NCI-H187 (cell line): ENCODE measurements at regions not wholly inside any gene's neighbourhood (a gene's known extent, or its start where the extent isn't known, plus 50 kb on each side); places are given as distances from the start of the nearest gene placed in this dataset.

Experiments
- DNase-seq, 2 experiments: peaks; one replicate each; lab custom pipeline; 2025; lab: John Stamatoyannopoulos, UW

GRCh38 chr5:1706021-1706420 lies 93.6 kb downstream of the MRPL36 start:
- no peak for DNase-seq

DNA sequence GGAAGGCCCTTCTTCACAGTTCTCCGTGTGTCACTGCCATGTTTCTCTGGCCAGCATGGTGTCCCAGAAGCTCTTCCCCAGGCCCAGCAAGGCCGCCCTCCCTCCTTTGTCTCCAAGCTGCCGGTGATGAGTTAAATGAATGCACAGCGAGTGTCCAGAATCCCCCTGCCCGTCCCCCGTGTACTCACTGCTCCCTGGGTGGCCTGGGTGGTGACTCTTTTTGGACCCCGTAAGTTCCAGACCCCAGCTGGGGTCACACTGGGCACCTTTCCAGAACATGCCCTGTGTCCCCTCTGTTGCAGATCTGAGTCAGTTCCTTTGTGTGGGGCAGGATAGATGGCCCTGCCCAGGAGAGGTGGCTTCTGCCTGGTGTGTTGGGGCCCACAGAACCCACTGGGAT lies 95.0 kb downstream of the MRPL36 start:
- DNase-seq = no peak

DNA sequence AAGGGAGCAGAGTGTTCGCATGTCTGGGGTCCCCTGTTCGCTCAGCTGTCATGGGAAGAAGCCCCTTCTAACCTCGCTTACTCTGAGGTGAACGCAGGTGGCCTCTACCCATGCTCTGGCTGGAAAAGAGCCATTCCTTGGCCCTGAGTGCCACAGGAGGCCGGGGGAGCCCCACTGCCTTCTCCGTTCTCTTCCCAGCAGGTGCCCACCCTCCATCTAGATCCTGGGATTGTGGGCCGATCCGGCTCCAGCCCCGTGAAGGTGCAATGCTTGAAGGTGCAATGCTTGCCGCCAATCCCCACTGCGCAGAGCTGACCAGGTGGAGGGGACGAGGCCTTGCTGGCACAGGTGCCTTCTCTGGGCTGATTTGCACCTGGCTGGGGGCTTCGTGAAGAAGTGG lies 95.4 kb downstream of the MRPL36 start:
- DNase-seq = no peak

GRCh38 chr5:1703352-1704050 lies 96.1 kb downstream of the MRPL36 start:
- no peak for DNase-seq

DNA sequence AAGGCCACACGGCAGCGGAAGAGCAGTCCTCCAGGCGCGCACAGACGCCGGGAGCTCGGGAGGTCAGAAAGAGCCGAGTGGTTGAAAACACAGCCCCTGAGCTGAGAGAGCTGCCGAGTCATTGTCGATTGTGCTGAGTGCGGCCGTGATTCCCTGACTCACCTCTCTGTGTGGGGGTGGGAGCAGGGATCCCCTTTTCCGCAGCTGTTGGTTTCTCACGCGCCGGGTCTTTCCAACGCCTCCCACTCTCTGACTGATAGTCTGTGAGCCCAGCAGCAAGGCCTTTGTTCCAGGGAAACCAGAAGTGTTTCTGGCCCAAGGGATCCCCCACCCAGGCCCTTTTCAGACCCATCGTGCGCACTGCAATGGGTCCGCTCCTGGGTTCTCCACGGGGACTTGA lies 97.3 kb downstream of the MRPL36 start:
- DNase-seq = no peak

GRCh38 chr5:1701884-1702283 lies 97.8 kb downstream of the MRPL36 start:
- no peak for DNase-seq

GRCh38 chr5:1701216-1701864 lies 98.3 kb downstream of the MRPL36 start:
- DNase-seq = no peak

GRCh38 chr5:1699394-1699793 lies 100.2 kb downstream of the MRPL36 start:
- DNase-seq = no peak

DNA sequence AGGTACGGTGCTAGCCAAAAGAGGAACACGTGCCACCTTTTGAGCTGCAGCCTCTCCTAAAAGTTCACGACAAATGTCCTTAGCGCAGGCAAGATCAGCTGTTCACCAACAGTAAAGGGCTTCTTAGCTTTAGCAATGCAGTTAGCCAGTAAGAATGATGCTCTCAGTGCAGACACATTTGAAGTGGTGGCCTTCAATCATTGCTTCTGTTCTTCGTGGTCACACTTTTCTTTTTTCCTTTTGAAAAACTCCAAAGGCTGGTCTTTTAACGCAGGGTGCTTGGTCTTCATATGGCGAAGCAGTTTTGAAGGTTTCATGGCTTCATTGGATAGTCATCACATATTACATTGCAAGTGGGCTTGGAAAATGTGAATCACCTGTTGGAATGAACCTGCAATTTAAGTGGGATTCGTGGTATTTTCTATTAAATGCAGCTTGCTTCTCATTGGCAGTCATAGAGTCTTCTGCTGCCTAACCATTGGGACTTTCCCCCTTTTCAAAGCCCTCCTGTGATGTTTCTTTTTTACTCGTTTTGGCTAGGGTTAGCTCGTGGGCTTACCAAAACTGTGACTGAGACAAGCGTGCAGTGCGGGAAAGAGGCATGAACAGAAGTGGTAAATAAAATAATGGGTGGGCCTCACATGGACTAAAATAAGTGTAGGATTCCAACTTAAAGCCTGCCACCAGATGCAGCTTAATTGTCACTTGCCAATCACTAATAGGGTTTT lies 100.9 kb downstream of the MRPL36 start:
- no peak for DNase-seq

DNA sequence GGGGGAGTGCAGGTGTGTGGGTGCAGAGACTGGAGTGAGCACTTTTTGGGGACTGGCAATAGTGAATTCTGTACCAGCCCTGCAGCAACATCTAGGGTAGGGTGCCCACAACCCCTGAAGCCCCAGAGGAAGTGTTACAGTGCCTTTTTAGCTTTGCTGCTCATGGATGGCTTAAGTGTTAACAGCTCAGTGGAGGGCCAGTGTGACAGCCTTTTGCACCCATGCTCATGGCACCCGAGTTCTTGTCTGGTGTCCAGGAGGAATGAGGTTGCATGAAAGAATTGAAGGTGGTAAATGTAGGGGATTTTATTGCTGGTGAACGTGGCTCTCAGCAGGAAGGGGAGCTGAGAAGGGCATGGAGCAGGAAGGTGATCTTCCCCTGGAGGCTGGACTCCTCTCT lies 107.3 kb downstream of the MRPL36 start:
- no peak for DNase-seq

GRCh38 chr5:1687301-1687970 lies 112.2 kb downstream of the MRPL36 start:
- no peak for DNase-seq

DNA sequence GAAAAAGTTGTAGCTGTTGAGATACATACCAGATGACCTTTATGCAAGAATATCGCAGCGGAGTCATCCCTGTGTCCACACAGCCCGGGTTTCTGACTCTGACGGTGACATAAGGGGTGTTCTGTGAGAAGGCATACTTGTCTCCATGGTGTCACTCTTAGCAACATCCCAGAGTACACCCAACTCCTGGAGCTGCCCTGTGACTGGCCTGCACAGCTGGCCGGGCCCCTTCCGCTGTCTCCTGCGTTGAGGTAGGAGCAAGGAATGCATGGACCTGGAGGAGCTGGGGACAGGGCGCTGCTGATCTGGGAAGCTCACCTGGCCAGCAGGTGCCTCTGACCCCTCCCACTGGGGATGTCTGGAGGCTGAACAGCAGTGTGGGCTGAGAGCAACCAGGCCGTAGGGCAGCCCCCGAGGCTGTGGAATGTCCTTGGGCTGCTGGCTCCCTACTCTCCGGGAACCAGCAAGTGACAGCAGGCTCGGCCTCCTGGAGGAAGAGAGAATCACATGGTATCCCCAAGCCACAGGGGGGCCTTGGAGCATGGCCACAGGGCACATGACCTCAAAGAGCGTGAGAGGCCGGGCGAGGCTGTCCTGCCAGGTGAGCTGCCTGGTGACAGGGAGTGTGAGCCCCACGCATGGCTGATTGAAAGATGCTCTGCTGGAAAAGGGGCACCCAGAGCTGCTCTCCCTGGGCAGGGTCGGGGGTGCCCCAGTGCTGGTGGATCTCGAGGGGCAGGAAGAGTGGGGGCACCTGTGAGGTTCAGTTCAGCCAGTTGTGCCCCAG lies 113.4 kb downstream of the MRPL36 start:
- DNase-seq = no peak

DNA sequence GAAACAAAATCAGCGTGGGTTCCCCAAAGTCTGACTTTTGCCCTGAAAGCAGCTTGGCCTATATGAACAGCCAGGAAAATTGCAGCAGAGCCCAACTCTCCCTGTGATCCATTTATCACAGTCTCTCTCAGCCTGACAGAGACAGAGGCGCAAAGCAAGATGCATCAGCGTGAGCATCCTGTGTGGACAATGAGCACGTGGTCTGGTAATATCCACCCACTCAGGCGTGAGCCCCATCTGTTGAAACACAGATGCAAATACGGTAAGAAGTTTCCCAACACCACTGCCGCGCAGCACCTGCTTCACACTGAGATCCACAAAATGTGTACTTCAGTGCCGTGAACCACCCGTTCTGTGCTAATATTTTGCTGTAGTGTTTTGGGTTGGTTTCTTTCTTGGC lies 114.6 kb downstream of the MRPL36 start:
- no peak for DNase-seq

DNA sequence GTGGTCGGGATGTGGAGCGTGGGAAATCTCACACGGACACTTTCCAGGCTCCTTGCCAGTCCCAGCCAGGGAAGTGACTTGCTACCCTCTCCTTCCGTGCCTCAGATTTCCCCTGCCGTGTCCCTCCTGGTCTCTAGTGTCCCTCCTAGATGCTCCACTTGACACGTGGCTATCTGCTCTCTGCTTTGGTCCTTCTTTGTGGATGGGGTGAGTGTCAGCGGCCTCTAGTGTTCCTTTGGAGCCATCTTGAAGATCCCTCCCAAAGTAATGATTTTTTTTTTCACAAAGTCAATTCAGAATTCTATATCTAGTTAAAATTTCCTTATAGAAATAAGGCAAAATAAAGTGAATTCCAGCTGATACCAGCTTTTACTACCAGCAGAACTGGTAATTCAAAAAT lies 117.7 kb downstream of the MRPL36 start:
- DNase-seq = no peak

GRCh38 chr5:1673042-1673677 lies 126.5 kb downstream of the MRPL36 start:
- no peak for DNase-seq

GRCh38 chr5:1672396-1672795 lies 127.2 kb downstream of the MRPL36 start:
- no peak for DNase-seq

DNA sequence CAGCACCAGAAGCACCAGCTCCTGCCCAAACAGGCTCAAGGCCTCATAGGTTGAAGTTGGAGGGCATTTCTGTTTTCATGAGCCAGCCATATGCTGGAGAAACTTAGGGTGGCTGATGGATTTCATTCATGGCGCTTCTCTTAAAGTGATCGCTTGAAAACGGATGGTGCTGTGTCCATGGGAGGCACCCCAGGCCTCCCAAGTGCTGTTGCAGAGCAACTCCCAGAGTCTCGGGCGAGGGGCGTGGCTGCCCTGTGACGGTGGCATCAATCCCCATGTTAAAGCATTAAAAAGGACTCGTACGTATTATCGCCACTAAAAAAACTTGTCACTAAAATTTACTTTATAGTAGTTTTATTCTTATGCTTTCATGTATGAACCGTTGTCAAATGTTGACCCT lies 128.3 kb downstream of the MRPL36 start:
- no peak for DNase-seq

GRCh38 chr5:1670351-1670750 lies 129.3 kb downstream of the MRPL36 start:
- no peak for DNase-seq

DNA sequence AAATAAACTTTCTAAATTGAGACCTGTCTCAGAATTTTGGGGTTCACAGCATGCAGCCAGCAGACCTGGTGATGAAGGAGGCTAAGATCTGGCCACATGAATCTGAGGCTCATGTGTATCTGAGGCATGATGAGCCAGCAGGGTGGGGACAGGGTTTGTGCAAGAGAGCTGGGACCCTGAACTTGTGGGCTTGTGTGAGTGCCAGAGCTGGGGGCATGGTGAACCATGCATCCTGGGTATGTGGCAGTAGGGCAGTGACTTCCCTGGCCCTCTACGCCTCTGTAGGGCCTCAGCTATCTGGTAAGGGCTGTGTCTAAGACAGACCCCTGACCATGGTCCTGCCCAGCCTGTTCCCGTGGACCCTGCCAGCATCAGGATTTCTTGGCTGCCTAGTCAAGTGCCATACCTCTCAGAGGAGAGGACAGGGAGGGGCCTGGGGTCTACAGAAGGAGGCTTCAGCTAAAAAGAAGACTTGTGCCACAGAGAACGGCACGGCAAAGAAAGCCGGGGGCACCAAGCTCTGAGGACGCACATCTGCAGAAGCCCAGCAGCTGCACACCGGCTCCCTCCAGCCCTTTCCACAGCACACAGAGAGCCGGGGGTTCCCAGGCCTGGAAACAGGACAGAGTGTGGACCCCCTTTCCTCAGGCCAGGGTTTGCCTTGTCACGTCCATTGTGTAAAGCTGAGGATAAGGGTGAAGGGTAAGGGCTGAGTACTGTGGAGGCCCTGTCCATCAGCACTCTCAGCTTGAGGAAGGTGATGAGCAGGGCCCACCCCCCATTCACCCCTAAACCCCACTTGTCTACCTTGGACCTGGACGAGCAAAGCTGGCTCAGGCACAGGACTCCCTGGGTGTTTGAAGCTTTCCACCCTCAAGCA lies 130.1 kb downstream of the MRPL36 start:
- no peak for DNase-seq

GRCh38 chr5:1668141-1668721 lies 131.4 kb downstream of the MRPL36 start:
- peak in 1 of 2 experiments; percentile 36 for DNase-seq
